SK-N-SH treated with all-trans-retinoic acid at 6 μM for 48 hours (cell line): ENCODE measurements at regions not wholly inside any gene's neighbourhood (a gene's known extent, or its start where the extent isn't known, plus 50 kb on each side); places are given as distances from the start of the nearest gene placed in this dataset.

ENCODE experiments used
- ATAC-seq: fragments of 200-7000 bp; cut with Tn5 transposase; 3 replicates; pipeline ENCODE4 v1.9.1; 2020; ENCODE audit warnings: mild to moderate bottlenecking, moderate library complexity
- ARNTL ChIP-seq: fragments of 450-650 bp; formaldehyde crosslinking; IDR thresholded peaks from 2 replicates; pipeline ENCODE4 v1.5.0; 2020; ENCODE audit warnings: low read depth, mild to moderate bottlenecking, moderate library complexity, borderline replicate concordance
- BACH2 ChIP-seq: fragments of 250-450 bp; sonication (Bioruptor Pico); IDR thresholded peaks from 2 replicates; pipeline ENCODE4 v1.9.0; 2021; ENCODE audit warnings: mild to moderate bottlenecking, borderline replicate concordance
- CSDC2 ChIP-seq: fragments of 250-450 bp; sonication (Bioruptor Pico); IDR thresholded peaks from 2 replicates; pipeline ENCODE4 v1.5.0; 2020; ENCODE audit warnings: mild to moderate bottlenecking, moderate library complexity
- ESRRG ChIP-seq: fragments of 250-450 bp; sonication (Bioruptor Pico); IDR thresholded peaks from 2 replicates; pipeline ENCODE4 v1.6.1; 2021; ENCODE audit warnings: mild to moderate bottlenecking
- GLIS3 ChIP-seq: fragments of 250-450 bp; sonication (Bioruptor Pico); IDR thresholded peaks from 2 replicates; pipeline ENCODE4 v1.5.0; 2020; ENCODE audit warnings: mild to moderate bottlenecking, moderate library complexity
- ISL1 ChIP-seq: fragments of 250-450 bp; sonication (Bioruptor Pico); IDR thresholded peaks from 2 replicates; pipeline ENCODE4 v2.1.2; 2022; ENCODE audit warnings: mild to moderate bottlenecking, moderate library complexity
- OSR1 ChIP-seq: fragments of 250-450 bp; sonication (Bioruptor Pico); IDR thresholded peaks from 2 replicates; pipeline ENCODE4 v1.8.0; 2022; ENCODE audit warnings: moderate library complexity, mild to moderate bottlenecking, inconsistent platforms
- PPARA ChIP-seq: fragments of 250-450 bp; sonication (Bioruptor Pico); IDR thresholded peaks from 2 replicates; pipeline ENCODE4 v1.5.0; 2020; ENCODE audit warnings: mild to moderate bottlenecking, borderline replicate concordance
- RARB ChIP-seq: fragments of 250-450 bp; sonication (Bioruptor Pico); IDR thresholded peaks from 2 replicates; pipeline ENCODE4 v1.8.0; 2021; ENCODE audit warnings: mild to moderate bottlenecking, moderate library complexity
- SNAI2 ChIP-seq: fragments of 250-450 bp; sonication (Bioruptor Pico); IDR thresholded peaks from 2 replicates; pipeline ENCODE4 v1.5.0; 2020; ENCODE audit warnings: mild to moderate bottlenecking, moderate library complexity
- TCF4 ChIP-seq: fragments of 250-450 bp; sonication (Bioruptor Pico); IDR thresholded peaks from 2 replicates; pipeline ENCODE4 v1.8.0; 2021; ENCODE audit warnings: mild to moderate bottlenecking, moderate library complexity, borderline replicate concordance
- TOX ChIP-seq: fragments of 250-450 bp; sonication (Bioruptor Pico); IDR thresholded peaks from 2 replicates; pipeline ENCODE4 v1.8.0; 2021; ENCODE audit warnings: mild to moderate bottlenecking, moderate library complexity, borderline replicate concordance
- ZC3H10 ChIP-seq: fragments of 250-450 bp; sonication (Bioruptor Pico); IDR thresholded peaks from 2 replicates; pipeline ENCODE4 v1.5.1; 2021; ENCODE audit warnings: mild to moderate bottlenecking, moderate library complexity
- ZFP30 ChIP-seq: fragments of 450-650 bp; formaldehyde crosslinking; IDR thresholded peaks from 2 replicates; pipeline ENCODE4 v1.5.0; 2022; ENCODE audit warnings: mild to moderate bottlenecking, moderate library complexity
- ZNF565 ChIP-seq: fragments of 450-650 bp; formaldehyde crosslinking; conservative IDR thresholded peaks from 2 replicates; pipeline ENCODE4 v1.5.0; 2020; ENCODE audit warnings: low read depth, mild to moderate bottlenecking, moderate library complexity
- ZNF70 ChIP-seq: fragments of 450-650 bp; formaldehyde crosslinking; IDR thresholded peaks from 2 replicates; pipeline ENCODE4 v1.5.0; 2020; ENCODE audit warnings: mild to moderate bottlenecking, moderate library complexity
- TF ChIP-seq, protein P1 (sequence below): fragments of 250-450 bp; sonication (Bioruptor Pico); IDR thresholded peaks from 2 replicates; pipeline ENCODE4 v1.8.0; 2021; ENCODE audit warnings: low read depth, mild to moderate bottlenecking, moderate library complexity, borderline replicate concordance
- TF ChIP-seq, protein P2 (sequence below): fragments of 250-450 bp; sonication (Bioruptor Pico); IDR thresholded peaks from 2 replicates; pipeline ENCODE4 v1.8.0; 2020; ENCODE audit warnings: mild to moderate bottlenecking, moderate library complexity, borderline replicate concordance
- TF ChIP-seq, protein P3 (sequence below): fragments of 250-450 bp; sonication (Bioruptor Pico); IDR thresholded peaks from 2 replicates; pipeline ENCODE4 v1.5.1; 2021; ENCODE audit warnings: mild to moderate bottlenecking, moderate library complexity
- TF ChIP-seq, protein P4 (sequence below): fragments of 250-450 bp; sonication (Bioruptor Pico); IDR thresholded peaks from 2 replicates; pipeline ENCODE4 v1.5.0; 2020; ENCODE audit warnings: mild to moderate bottlenecking, moderate library complexity
- TF ChIP-seq, protein P5 (sequence below): fragments of 250-450 bp; sonication (Bioruptor Pico); IDR thresholded peaks from 2 replicates; pipeline ENCODE4 v1.5.1; 2020; ENCODE audit warnings: low read depth, mild to moderate bottlenecking, moderate library complexity

DNA sequence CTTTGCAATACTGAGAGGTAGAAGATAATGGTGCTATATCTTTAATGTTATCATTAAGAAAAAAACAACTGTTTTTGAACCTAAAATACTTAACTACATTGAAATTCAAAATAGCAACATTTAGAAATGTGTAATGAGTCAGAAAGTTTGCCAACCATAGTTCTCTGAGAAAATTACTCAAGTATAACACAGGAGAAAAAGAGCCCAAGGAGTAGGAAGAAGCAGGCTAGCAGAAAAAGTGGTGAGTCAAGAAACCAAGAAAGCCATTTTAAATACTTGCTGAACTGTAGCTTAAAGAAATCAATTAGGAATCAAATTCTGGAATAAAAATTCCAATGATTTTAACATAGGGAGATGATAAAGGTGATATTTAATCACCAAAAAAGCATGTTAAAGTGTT lies 181.0 kb upstream of the RSPO3 start:
- ATAC-seq = no peak
- TF ChIP-seq ZNF565 (CRISPR knock-in tag) (no peak), TCF4 (CRISPR knock-in tag) (no peak), OSR1 (CRISPR knock-in tag) (no peak), PPARA (CRISPR knock-in tag) (no peak)
- TF ChIP-seq, protein P1, sequence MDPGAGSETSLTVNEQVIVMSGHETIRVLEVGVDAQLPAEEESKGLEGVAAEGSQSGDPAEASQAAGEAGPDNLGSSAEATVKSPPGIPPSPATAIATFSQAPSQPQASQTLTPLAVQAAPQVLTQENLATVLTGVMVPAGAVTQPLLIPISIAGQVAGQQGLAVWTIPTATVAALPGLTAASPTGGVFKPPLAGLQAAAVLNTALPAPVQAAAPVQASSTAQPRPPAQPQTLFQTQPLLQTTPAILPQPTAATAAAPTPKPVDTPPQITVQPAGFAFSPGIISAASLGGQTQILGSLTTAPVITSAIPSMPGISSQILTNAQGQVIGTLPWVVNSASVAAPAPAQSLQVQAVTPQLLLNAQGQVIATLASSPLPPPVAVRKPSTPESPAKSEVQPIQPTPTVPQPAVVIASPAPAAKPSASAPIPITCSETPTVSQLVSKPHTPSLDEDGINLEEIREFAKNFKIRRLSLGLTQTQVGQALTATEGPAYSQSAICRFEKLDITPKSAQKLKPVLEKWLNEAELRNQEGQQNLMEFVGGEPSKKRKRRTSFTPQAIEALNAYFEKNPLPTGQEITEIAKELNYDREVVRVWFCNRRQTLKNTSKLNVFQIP = no peak
- TF ChIP-seq, all 23 proteins: peak for 0

DNA sequence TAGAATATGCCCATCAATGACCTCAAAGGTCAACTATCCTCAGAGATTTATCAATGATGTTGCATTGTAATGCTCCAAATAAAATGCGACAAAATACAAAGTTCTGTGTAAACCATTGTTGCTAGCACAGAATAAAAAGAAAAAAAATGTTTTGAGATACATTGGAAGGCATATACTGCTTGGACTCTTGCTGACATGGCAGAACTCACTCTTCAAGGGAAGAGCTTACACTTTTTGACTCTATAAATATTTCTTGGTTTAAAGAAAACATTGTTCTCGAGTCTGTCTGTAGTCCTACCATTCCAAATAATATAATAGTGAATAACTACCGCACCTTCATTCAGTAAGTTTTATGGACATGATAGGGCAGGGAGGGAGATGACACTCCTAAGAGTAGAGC lies 178.7 kb upstream of the RSPO3 start:
- ATAC-seq = no peak
- TF ChIP-seq GLIS3 (CRISPR knock-in tag) (no peak), ZC3H10 (CRISPR knock-in tag) (no peak), SNAI2 (no peak), ESRRG (no peak), ZNF70 (CRISPR knock-in tag) (no peak), ARNTL (CRISPR knock-in tag) (no peak), ZNF565 (CRISPR knock-in tag) (no peak), BACH2 (CRISPR knock-in tag) (no peak)
- TF ChIP-seq, protein P2, sequence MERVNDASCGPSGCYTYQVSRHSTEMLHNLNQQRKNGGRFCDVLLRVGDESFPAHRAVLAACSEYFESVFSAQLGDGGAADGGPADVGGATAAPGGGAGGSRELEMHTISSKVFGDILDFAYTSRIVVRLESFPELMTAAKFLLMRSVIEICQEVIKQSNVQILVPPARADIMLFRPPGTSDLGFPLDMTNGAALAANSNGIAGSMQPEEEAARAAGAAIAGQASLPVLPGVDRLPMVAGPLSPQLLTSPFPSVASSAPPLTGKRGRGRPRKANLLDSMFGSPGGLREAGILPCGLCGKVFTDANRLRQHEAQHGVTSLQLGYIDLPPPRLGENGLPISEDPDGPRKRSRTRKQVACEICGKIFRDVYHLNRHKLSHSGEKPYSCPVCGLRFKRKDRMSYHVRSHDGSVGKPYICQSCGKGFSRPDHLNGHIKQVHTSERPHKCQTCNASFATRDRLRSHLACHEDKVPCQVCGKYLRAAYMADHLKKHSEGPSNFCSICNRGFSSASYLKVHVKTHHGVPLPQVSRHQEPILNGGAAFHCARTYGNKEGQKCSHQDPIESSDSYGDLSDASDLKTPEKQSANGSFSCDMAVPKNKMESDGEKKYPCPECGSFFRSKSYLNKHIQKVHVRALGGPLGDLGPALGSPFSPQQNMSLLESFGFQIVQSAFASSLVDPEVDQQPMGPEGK = no peak
- TF ChIP-seq, protein P3, sequence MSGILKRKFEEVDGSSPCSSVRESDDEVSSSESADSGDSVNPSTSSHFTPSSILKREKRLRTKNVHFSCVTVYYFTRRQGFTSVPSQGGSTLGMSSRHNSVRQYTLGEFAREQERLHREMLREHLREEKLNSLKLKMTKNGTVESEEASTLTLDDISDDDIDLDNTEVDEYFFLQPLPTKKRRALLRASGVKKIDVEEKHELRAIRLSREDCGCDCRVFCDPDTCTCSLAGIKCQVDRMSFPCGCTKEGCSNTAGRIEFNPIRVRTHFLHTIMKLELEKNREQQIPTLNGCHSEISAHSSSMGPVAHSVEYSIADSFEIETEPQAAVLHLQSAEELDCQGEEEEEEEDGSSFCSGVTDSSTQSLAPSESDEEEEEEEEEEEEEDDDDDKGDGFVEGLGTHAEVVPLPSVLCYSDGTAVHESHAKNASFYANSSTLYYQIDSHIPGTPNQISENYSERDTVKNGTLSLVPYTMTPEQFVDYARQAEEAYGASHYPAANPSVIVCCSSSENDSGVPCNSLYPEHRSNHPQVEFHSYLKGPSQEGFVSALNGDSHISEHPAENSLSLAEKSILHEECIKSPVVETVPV = no peak
- TF ChIP-seq, all 23 proteins: peak for 0

DNA sequence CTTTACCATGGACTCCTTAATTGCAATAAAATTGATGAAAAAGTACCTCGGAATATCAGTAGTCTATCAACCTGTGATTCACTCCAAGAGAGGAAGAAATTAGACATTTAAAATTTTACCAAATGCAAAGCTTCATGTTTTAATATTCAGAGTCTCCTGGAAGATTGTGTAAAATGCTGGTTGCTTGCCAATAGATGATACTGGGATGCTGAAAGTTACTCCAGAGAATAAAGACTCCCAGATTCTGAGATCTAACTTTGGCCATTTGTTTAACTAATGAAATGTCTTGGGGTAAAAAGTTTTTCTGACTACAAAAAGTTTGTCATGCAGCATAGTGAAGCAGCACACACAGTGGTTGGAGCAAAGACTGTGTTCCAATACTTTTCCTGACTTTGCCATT lies 176.7 kb upstream of the RSPO3 start:
- no peak for TF ChIP-seq RARB (CRISPR knock-in tag)
- TF ChIP-seq CSDC2 (CRISPR knock-in tag) = no peak
- no peak for TF ChIP-seq BACH2 (CRISPR knock-in tag)
- TF ChIP-seq ZNF565 (CRISPR knock-in tag) = no peak
- no peak for TF ChIP-seq ZNF70 (CRISPR knock-in tag)
- no peak for TF ChIP-seq ESRRG
- TF ChIP-seq TCF4 (CRISPR knock-in tag) = no peak
- no peak for TF ChIP-seq OSR1 (CRISPR knock-in tag)
- TF ChIP-seq ZC3H10 (CRISPR knock-in tag) = no peak
- TF ChIP-seq, protein P1 = no peak
- no peak for TF ChIP-seq ISL1 (CRISPR knock-in tag)
- no peak for TF ChIP-seq TOX (CRISPR knock-in tag)
- TF ChIP-seq, protein P4, sequence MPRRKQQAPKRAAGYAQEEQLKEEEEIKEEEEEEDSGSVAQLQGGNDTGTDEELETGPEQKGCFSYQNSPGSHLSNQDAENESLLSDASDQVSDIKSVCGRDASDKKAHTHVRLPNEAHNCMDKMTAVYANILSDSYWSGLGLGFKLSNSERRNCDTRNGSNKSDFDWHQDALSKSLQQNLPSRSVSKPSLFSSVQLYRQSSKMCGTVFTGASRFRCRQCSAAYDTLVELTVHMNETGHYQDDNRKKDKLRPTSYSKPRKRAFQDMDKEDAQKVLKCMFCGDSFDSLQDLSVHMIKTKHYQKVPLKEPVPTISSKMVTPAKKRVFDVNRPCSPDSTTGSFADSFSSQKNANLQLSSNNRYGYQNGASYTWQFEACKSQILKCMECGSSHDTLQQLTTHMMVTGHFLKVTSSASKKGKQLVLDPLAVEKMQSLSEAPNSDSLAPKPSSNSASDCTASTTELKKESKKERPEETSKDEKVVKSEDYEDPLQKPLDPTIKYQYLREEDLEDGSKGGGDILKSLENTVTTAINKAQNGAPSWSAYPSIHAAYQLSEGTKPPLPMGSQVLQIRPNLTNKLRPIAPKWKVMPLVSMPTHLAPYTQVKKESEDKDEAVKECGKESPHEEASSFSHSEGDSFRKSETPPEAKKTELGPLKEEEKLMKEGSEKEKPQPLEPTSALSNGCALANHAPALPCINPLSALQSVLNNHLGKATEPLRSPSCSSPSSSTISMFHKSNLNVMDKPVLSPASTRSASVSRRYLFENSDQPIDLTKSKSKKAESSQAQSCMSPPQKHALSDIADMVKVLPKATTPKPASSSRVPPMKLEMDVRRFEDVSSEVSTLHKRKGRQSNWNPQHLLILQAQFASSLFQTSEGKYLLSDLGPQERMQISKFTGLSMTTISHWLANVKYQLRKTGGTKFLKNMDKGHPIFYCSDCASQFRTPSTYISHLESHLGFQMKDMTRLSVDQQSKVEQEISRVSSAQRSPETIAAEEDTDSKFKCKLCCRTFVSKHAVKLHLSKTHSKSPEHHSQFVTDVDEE (CRISPR knock-in tag) = no peak
- no peak for TF ChIP-seq GLIS3 (CRISPR knock-in tag)
- TF ChIP-seq, protein P2 = no peak
- TF ChIP-seq, protein P5, sequence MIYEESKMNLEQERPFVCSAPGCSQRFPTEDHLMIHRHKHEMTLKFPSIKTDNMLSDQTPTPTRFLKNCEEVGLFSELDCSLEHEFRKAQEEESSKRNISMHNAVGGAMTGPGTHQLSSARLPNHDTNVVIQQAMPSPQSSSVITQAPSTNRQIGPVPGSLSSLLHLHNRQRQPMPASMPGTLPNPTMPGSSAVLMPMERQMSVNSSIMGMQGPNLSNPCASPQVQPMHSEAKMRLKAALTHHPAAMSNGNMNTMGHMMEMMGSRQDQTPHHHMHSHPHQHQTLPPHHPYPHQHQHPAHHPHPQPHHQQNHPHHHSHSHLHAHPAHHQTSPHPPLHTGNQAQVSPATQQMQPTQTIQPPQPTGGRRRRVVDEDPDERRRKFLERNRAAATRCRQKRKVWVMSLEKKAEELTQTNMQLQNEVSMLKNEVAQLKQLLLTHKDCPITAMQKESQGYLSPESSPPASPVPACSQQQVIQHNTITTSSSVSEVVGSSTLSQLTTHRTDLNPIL (CRISPR knock-in tag) = no peak
- no peak for TF ChIP-seq ZFP30 (CRISPR knock-in tag)
- TF ChIP-seq ARNTL (CRISPR knock-in tag) = no peak
- ATAC-seq = no peak
